ENCODE measurements at regions not wholly inside any gene's neighbourhood (a gene's known extent, or its start where the extent isn't known, plus 50 kb on each side); places are given as distances from the start of the nearest gene placed in this dataset.

GRCh38 chr4:52367282-52367830 lies 291.7 kb downstream of the USP46 start:
- no peak for TF ChIP-seq REST (IDR thresholded peaks at IDR 0.05)
- TF ChIP-seq, protein P1, sequence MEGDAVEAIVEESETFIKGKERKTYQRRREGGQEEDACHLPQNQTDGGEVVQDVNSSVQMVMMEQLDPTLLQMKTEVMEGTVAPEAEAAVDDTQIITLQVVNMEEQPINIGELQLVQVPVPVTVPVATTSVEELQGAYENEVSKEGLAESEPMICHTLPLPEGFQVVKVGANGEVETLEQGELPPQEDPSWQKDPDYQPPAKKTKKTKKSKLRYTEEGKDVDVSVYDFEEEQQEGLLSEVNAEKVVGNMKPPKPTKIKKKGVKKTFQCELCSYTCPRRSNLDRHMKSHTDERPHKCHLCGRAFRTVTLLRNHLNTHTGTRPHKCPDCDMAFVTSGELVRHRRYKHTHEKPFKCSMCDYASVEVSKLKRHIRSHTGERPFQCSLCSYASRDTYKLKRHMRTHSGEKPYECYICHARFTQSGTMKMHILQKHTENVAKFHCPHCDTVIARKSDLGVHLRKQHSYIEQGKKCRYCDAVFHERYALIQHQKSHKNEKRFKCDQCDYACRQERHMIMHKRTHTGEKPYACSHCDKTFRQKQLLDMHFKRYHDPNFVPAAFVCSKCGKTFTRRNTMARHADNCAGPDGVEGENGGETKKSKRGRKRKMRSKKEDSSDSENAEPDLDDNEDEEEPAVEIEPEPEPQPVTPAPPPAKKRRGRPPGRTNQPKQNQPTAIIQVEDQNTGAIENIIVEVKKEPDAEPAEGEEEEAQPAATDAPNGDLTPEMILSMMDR (IDR thresholded peaks at IDR 0.05; ENCODE audit: low read depth, low read length, missing input control), result no peak
- TF ChIP-seq SP1 (IDR thresholded peaks at IDR 0.05), result no peak
- no peak for TF ChIP-seq JUND (IDR thresholded peaks at IDR 0.05)
- no peak for TF ChIP-seq MAX (IDR thresholded peaks at IDR 0.05)
- no peak for TF ChIP-seq TAF1 (conservative IDR thresholded peaks at IDR 0.05)
- no peak for TF ChIP-seq GABPA (IDR thresholded peaks at IDR 0.05 in 1 of 2, conservative IDR thresholded peaks at IDR 0.05 in 1 of 2)
- TF ChIP-seq ATF3 (IDR thresholded peaks at IDR 0.05), result no peak
- no peak for TF ChIP-seq RAD21 (IDR thresholded peaks at IDR 0.05)
- TF ChIP-seq RXRA (IDR thresholded peaks at IDR 0.05), result no peak
- TF ChIP-seq NR2F2 (IDR thresholded peaks at IDR 0.05), result no peak
- TF ChIP-seq EGR1 (IDR thresholded peaks at IDR 0.05; ENCODE audit: low read depth in 2 of 2), result no peak

All from liver (tissue), 3 donors.